ENCODE measurements at regions not wholly inside any gene's neighbourhood (a gene's known extent, or its start where the extent isn't known, plus 50 kb on each side); places are given as distances from the start of the nearest gene placed in this dataset.

- ChIA-PET CTCF (interaction anchor here (0.9 kb wide), 1 partner anchor 11 kb away, joined by 3 read pairs; no protein-coding TSS in a partner anchor), POLR2A (no interaction called here)
- no TSS peak for BruUV-seq (replicated peaks)
- intact Hi-C loops (cut with micrococcal nuclease; ENCODE audit: unreplicated experiment) (no loop called here), in situ Hi-C loops (cut with HindIII; ENCODE audit: low pct_unique_long_range_greater_than_20kb, low sequenced_read_pairs) (no loop called here)
- H3K27me3 ChIP-seq (ENCODE audit: control insufficient read depth, insufficient read depth, low read length): no peaks in the 10 kb centered on the region
- no peak overlapping the region for H3K4me3 ChIP-seq (ENCODE audit: low read depth in 2 of 2, low read length in 2 of 2)
- ATAC-seq: peak; percentile 6; the same call in 1 of the 2 replicates
- no peak for DNase-seq (ENCODE audit: low read depth, low spot score)
- peak overlapping the region; percentile 86 for H3K27ac ChIP-seq (ENCODE audit: low read length)
- no peaks in the 10 kb centered on the region for H3K36me3 ChIP-seq (ENCODE audit: control insufficient read depth, insufficient read depth, low read length)
- H3K9me3 ChIP-seq (ENCODE audit: control insufficient read depth, insufficient read depth, low read depth, low read length): no peaks in the 10 kb centered on the region
- no peak for TF ChIP-seq TCF7L2 (IDR thresholded peaks at IDR 0.05; ENCODE audit: low read depth, low read length)
- TF ChIP-seq SIN3A (IDR thresholded peaks at IDR 0.05; ENCODE audit: borderline replicate concordance, insufficient read depth, low read depth, low read length): no peak
- TF ChIP-seq POLR2AphosphoS5 (IDR thresholded peaks at IDR 0.05; ENCODE audit: low read depth, low read length): no peak; the same call in 1 of the 2 replicates
- TF ChIP-seq REST (IDR thresholded peaks at IDR 0.05; ENCODE audit: insufficient read depth in 1 of 2, low read depth in 2 of 2, low read length in 1 of 2): no peak
- TF ChIP-seq, protein P1, sequence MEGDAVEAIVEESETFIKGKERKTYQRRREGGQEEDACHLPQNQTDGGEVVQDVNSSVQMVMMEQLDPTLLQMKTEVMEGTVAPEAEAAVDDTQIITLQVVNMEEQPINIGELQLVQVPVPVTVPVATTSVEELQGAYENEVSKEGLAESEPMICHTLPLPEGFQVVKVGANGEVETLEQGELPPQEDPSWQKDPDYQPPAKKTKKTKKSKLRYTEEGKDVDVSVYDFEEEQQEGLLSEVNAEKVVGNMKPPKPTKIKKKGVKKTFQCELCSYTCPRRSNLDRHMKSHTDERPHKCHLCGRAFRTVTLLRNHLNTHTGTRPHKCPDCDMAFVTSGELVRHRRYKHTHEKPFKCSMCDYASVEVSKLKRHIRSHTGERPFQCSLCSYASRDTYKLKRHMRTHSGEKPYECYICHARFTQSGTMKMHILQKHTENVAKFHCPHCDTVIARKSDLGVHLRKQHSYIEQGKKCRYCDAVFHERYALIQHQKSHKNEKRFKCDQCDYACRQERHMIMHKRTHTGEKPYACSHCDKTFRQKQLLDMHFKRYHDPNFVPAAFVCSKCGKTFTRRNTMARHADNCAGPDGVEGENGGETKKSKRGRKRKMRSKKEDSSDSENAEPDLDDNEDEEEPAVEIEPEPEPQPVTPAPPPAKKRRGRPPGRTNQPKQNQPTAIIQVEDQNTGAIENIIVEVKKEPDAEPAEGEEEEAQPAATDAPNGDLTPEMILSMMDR (IDR thresholded peaks at IDR 0.05): no peak
- H3K4me1 ChIP-seq (ENCODE audit: control insufficient read depth, insufficient read depth, low read length): peaks cover 37% of the 10 kb centered on the region
These were observed 99.6 kb downstream of the ARF6 start for GRCh38 chr14:49992448-49992847.

DNA sequence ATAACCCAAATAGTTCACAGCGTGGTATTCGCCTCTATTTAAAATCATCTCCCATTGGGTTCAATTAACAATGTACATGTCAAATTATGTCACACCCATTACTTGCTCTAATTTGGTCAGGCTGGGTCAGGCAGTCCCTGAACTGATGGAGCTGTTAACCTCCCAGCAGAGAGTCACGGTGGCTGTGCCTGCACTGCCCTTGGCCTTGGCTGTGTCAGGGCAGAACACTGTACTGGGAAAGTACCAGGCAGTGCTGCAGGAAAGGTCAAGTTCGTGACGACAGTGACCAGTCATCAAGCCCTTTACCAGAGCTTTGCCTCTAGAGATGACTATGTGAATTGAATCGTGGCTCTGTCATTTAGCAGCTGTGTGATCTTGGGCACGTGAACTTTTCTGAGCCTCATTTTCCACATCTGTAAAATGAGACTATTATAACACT lies 100.0 kb downstream of the ARF6 start:
- Histone ChIP-seq H3K4me3 (ENCODE audit: low read depth in 2 of 2, low read length in 2 of 2) (no peak overlapping the region), H3K4me1 (ENCODE audit: control insufficient read depth, insufficient read depth, low read length) (peaks cover 37% of the 10 kb centered on the region), H3K36me3 (ENCODE audit: control insufficient read depth, insufficient read depth, low read length) (no peaks in the 10 kb centered on the region), H3K27ac (ENCODE audit: low read length) (peak overlapping the region; percentile 86), H3K27me3 (ENCODE audit: control insufficient read depth, insufficient read depth, low read length) (no peaks in the 10 kb centered on the region), H3K9me3 (ENCODE audit: control insufficient read depth, insufficient read depth, low read depth, low read length) (no peaks in the 10 kb centered on the region)
- intact Hi-C loops (cut with micrococcal nuclease; ENCODE audit: unreplicated experiment): no loop called here
- no TSS peak for BruUV-seq (replicated peaks)
- ChIA-PET POLR2A (no interaction called here), CTCF (interaction anchor here (0.9 kb wide), 1 partner anchor 10 kb away, joined by 3 read pairs; no protein-coding TSS in a partner anchor)
- TF ChIP-seq POLR2AphosphoS5 (IDR thresholded peaks at IDR 0.05; ENCODE audit: low read depth, low read length) (no peak), REST (IDR thresholded peaks at IDR 0.05; ENCODE audit: insufficient read depth in 1 of 2, low read depth in 2 of 2, low read length in 1 of 2) (no peak), TCF7L2 (IDR thresholded peaks at IDR 0.05; ENCODE audit: low read depth, low read length) (no peak), SIN3A (IDR thresholded peaks at IDR 0.05; ENCODE audit: borderline replicate concordance, insufficient read depth, low read depth, low read length) (no peak)
- TF ChIP-seq, protein P1 (IDR thresholded peaks at IDR 0.05): no peak
- in situ Hi-C loops (cut with HindIII; ENCODE audit: low pct_unique_long_range_greater_than_20kb, low sequenced_read_pairs): no loop called here
- ATAC-seq (peak; percentile 87), DNase-seq (ENCODE audit: low read depth, low spot score) (no peak)

Measured in Panc1 (cell line).